HG02798 (cell line): ENCODE measurements at regions not wholly inside any gene's neighbourhood (a gene's known extent, or its start where the extent isn't known, plus 50 kb on each side); places are given as distances from the start of the nearest gene placed in this dataset.

Experiments used
- ATAC-seq: cut with Tn5 transposase; IDR thresholded peaks from one replicate; pipeline ENCODE4 v1.9.1; 2021; ENCODE audit warnings: mild to moderate bottlenecking; ENCODE audit not compliant: unreplicated experiment, poor library complexity

DNA sequence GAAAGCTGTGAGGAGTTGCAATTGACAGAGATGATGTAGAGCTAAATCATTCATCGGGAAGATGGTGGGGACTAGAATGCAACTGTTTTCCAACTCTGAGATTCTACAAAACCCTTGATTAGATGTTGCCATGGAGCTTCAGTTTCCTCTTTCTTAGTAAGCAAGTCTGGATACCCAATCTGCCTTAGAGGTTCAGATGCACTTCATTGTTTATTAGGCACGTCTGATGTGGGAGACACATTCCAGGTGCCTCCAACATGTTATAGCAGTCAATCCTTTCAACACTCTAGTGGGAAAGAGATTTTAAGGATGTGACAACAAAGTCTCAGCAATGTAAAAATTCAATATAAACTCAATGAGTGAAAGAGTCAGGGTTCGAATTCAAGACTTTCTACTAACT, 291.3 kb upstream of the PHYHIPL start:
- no peak for ATAC-seq

DNA sequence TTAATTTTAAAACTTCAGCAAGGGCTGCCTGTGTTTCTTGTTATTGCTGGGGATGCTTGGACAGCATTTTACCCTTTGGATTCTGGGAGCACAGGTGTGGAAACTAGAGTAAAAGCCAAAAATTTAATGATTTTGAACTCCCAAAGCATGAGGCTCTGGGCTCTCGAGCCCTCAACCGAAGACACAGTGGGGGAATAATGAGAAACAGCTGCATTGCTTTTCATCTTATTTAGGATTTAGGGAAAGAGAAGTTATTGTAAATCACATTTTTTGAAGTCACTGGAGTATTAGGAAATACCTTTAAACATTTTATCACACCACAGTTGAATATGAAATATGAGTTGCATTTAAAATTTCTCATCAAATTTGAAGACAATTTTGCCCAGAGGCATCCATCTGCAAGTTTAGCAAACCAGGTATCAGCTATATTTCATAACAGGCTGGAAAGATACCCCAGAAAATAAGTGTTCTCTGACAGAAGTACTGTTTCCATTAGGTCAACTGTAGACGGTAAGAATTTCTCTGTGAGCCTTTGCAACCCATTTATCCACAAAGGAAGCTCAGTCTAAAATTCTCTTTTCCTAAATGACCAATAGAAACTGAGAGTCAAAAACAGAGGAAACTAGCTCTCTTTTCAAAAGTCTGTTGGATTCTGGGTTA, 290.6 kb upstream of the PHYHIPL start:
- no peak for ATAC-seq

DNA sequence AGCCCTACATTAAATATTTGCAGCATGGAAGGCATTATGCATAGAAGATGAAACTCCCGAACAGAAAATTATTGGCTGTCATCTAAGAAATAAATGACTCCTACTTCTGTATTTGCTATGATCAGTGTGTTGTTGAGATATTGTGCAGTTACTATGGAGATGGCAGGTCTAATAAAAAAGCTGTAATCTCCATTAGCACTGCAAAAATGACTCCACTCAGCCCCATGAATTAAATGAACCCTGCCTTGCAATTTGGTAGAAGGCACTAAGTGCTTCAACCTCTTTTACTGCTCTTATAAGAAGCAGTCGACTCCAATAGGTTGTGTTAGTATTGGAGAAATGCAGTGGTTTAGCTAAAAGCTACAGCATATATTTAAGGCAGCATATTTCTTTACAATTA, 290.0 kb upstream of the PHYHIPL start:
- ATAC-seq: no peak

DNA sequence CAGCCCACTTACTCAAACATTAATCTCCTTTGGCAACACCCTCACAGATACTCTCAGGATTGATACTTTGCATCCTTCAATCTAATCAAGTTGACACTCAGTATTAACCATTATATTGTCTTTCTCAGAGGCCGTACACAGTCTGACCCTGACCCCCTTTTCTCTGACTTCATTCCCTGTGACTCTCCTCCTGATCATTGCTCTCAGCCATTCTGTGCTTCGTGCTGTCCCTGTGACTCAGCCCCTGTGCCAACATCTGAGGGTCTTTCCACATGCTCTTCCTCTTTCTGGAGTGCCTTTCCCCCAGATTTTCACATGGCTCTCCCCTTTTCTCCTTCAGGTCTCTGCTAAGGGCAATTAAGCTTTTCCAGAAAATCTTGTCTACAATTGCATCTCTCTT, 289.0 kb upstream of the PHYHIPL start:
- ATAC-seq: no peak

DNA sequence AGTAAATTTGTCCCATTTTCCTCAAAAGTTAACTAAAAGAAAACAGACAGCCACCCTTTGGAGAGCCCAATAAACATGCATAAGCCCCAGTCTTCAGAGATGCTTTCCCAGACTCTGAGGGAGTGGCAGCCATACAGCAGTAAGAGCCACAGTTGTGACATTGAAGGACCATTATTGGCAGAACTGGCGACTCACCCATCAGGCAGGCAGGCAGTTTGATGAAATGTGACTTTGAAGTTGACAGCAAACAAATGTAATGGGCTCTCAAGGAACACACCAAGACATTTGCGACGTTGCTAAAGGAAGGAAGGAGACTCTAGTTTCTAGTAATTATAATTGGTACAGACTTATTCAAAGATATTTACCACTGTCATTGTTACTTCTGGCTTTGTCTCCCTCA, 287.5 kb upstream of the PHYHIPL start:
- ATAC-seq: no peak

DNA sequence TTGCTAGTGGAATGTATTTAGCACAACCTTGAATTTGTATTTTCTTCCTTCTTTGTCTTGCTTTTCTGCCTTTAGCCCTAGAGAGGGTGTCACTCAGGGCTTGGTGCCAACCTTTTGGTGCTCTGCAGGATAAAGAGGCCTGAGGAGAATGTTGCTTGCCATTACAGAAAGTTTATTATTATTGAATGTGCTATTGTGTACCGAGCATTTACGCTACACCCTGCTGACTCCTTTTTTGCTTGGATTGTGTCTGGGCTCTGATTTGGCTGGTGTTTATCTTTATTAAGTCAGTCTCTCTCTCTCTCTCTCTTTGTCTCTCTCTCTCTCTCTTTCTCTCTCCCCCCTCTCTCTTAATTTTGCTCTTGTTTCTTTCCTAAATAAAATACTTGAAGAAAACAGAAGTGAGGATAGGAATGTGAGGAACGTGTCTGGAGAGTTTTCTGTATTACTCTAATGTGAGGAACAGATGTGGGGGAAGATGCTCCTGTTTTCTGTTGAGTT, 284.4 kb upstream of the PHYHIPL start:
- no peak for ATAC-seq

DNA sequence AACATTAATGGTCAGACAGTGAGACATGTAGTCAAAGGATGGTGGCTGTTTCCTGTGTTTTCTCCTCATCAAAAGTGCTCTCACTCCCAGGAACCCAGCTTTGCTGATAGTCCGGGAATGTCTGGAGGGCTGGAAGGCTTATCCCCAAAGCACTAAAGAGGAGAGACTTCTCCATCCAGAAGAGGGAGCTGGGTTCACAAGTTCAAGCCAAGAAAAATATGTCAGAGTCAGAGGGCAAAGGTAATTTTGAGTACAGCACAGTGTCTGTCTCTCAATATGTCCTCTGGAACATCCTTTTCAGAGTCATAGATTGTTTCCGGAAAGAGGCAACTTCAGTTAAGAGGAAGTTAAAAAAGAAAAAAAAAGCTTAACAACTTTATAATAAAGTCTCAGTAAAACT, 281.5 kb upstream of the PHYHIPL start:
- no peak for ATAC-seq

DNA sequence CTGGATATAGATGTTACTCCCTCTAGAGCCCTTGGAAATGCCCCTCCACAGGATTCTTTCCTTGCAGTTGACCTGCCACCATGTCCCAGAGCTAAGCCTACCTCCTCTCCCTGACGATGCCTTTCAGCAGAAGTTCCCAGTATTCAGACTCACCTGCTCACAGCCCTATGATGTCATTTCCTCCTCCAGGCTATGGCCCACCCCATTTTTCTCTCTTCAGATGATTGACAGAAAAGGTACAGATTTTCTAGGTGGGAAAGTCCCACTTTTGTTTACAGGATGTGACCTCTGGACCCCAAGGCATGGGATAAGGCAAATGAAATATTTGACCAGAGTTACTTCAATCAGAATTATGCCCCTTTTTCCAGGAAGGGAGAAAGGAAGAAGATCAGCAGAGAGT, 280.2 kb upstream of the PHYHIPL start:
- ATAC-seq: no peak

DNA sequence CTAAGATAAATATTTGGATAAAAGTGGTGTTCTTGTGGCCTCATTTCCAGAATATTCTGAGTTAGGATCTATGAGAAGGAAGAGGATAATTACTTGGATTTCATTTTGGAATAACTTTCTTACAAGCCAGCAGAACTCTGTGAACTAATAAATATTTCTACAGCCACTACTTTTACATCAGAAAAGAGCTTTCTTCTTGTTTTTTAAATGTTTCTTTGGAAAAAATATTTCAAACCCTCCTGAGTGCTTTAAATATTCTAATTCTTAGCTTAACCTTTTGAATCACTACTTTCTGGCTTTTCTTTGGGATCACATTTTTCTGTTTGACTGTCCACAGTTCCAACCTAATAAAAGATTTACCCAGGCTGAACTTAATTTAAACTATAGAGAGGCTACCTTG, 279.2 kb upstream of the PHYHIPL start:
- ATAC-seq: no peak

DNA sequence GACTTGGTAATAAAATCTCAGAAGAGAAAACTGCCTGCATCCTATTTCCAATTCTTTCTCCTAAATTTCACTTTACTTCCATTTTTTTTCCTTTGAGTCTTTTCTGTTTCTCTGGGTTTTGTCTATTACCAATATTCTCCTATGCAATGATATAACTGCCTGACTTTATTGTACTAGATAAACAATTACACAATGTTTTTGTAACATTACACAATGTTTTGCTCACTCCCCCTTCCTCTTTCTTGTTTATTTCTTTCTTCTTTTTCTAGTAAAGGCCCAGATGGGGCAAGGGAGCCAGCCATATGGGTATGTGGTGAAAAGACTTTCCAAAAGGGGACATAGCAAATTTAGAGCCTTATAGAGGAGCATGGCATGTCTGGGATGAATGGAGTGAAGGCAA, 278.7 kb upstream of the PHYHIPL start:
- ATAC-seq: no peak

DNA sequence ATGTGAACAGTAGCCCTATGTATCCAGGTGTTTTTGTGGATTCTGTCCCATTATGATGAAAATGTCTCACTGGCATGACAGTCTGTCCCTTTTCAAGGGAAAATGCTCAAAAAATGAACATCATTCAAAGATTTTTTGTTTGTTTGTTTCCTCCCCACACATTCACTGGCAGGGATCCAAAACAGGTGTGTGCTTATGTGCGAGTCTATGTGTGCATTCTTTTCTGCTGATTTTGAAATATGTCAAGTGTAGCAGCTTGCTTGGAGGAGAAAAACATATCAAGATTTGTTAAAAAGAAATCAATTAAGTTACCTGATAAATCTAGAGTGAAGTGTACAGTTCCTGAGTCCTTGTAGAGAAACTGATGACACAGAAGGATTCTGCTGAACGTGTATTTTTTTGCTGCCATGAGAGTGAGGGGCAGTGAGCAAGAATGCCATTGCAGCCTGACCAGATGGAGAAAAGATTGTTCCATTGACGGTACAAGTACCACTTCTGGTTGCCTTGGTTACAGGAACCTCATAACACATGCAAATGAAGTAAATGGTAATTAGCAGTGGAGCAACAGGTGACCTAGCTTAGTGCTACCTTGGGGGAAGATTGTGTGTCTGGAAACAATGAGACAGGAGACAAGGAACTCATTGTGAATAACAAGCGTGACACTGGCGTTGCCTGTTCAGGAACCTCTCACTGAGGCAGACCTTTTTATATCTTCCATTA, 277.4 kb upstream of the PHYHIPL start:
- no peak for ATAC-seq

DNA sequence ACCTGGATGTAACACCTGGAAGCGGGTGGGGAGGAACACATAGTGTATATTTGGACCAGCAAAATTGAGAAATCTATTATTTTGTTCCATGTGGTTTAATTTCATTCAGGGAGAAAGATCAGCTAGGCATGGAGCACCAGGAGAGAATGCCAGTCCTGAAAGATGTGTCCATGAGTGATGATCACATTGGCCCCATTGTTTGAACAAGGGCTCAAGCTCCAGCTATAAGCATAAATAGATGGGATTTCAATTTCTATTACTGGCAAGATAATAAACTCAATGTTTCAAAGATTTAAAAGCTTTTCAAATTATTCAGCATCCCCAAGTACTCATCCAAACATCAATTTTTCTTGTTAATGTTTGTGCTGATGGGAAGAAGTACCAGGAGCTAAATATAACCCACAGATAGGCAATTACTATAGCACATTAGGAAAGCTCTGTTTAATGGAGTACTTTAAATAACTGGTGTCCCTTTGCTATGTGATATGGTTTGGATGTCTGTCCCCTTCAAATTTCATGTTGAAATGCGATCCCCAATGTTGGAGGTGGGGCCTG, 275.3 kb upstream of the PHYHIPL start:
- no peak for ATAC-seq

DNA sequence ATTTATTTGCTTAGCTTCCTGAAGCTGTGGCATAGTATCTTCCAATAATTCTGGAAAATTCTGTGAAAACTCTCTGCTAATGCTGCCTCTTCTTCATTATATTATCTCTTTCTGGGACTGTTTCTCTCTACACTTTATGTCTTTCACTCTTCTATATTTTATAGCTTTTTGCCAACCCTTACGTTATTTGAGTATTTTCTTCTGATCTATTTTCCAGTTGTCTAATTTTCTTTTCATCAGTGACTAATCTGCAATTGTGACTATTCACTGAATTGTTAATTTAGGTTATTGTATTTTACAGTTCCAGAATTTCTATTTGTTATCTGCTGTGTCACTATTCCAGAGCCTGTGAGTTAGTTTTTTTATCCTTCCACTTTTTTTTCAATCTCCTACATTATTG, 273.4 kb upstream of the PHYHIPL start:
- no peak for ATAC-seq

DNA sequence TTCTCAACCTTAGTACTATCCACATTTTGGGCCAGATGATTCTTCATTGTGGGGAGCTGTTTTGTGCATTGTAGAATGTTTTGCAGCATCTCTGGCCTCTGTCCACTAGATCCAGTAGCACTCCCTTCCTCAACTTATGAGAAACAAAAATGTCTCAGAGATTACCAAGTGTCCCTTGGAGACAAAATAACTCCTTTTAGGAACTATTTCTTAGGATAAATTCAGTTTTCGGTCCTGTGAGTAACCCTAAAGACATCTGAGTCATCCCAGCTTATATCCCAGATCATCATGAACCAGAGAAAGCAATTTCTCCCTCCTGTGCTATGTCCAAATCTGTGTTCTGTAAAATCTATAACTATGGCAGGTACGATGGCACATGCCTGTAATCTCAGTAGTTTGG, 266.6 kb upstream of the PHYHIPL start:
- no peak for ATAC-seq

DNA sequence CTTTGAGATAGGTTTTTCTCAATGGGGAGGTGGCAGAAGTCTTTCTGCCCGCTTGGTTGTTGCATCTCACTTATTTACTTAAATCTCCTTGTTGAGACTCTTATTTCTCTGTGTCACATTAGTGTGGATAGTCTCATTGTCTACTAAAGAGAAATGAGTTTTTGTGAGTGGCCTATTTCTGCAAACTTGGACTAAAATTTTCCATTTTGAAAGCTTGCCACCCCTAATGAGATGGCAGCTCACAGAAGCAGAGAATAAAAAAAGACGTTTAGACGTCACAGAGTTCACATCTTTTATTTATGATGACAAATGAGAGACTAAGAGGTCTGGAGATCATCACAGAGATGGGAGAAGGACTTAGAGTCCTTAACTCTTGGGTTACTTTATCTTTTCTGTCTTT, 262.7 kb upstream of the PHYHIPL start:
- no peak for ATAC-seq

DNA sequence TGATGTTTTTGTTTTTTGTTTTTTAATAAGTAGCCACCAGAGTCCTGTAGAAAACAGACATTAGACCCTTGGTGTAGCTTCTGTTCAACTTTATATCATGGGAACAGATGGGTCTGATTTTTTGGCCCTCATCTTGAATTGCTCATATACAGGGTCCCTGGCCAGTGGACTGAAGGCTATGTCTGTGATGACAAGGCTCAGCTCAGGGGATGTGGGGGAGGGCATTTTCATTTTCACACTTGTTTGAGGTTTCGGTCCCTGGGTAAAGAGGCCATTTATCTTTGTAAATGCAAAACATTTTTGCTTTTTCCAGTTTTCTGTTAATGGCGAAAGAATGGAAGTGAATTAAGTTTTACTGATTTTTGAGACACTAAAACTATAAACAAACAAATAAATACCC, 257.6 kb upstream of the PHYHIPL start:
- peak; percentile 56 for ATAC-seq

DNA sequence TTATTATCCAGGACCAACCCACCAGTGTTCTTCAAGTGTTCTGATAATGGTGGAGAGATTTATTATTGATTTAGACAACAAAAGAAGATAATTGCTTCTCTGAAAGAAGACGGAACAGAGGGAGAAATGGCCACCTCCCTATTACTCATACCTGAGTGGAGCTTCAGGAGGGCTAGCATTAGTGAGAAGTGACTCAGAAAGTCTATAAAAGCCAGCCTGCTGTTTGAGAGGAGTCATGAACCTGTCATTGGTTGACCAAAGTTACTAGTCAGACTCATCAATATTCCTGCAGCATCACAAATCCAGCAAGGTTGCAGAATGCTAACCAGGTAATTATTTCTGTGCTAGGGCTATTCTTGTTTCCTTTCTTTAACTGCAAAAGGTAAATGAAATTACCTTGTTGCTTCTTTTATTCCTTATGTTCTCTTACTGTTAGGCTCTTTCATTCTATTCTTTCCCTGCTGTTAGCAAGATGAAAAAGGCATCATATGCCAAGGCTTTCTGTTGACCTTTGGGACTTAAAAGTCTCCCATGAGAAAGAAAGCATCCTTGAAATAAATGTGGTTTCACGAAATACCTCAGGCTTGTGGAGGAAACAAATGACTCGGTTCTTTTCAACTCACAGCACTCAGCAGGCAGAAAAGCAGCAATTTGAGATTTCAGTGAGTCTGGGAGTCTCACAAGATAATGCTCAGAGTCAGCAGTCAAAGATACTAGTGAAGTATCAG, 256.4 kb upstream of the PHYHIPL start:
- ATAC-seq: no peak

DNA sequence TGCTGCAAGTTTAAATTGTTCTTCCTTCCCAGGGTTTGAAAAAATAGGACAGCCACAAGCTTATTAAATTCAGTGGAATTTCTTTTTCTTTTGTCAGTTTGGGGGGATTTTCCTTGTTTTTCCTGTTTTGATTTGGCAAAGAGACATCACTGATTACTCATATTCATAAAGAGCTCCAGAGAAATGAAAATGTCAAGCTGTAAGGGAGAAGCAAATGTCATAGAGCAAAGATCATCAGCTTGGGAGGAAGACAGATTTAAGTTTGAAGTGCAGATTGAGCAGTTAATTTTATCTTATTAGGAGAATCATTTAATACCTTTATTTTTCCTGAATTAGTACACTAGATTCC, 255.8 kb upstream of the PHYHIPL start:
- ATAC-seq: no peak

DNA sequence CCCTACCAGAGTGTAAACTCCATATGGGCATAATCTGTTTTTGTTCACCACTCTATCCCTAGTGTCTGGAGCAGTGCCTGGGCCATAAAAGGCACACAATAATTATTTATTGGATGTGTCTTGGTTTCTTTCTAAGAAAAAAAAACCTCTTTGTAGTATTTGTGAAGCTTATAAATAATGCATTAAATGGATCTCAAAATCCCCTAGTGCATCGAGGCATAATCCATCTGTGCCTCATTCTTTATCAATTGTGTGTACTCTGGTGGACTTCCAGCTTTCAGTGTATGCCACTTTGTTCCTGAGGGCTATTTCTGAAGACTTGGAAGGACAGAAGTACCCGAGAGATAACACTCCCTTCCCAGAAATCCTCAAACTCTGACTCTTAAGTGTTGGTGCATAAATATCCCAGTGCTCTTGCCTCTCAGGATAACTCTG, 255.0 kb upstream of the PHYHIPL start:
- ATAC-seq: no peak

DNA sequence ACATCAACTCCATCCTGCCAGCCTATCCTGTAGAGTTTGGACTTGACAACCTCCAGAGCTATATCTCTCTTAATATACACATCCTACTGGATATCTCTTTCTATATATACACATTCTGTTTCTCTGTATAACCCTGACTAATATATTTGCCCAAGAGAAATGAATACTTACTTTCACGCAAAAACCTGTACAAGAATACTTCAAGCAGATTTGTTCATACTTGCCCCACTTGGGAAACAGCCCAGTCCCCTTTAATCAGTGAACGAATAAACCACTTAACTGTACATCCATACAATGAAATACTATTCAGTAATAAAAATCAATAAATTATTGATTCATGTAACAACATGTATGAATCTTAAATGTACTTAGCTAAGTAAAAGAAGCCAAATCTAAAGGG, 251.1 kb upstream of the PHYHIPL start:
- no peak for ATAC-seq

DNA sequence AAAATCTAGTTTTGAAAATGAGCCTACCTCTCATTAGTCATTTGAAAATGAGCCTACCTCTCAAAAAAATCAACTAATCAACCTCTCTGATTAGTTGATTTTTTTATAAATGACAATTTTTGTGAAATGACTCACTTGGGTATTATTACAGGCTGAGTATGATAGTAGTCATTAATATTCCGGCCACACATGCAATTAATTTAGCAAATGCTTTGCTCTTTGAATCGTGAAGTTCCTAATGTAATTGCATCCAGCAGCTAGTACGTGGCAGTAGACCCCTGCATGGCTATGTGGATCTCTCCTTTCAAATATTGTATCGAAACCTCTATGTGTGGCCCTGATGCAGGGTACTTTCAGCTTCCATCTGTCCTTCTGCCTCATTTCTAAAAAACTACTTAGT, 245.9 kb upstream of the PHYHIPL start:
- no peak for ATAC-seq
